Ascending aorta (tissue), 2 donors: ENCODE measurements at regions not wholly inside any gene's neighbourhood (a gene's known extent, or its start where the extent isn't known, plus 50 kb on each side); places are given as distances from the start of the nearest gene placed in this dataset.

Experiments
- DNase-seq, 2 donors: peaks; one replicate each; pipeline ENCODE4 v3.0.0-alpha.2; 2019; ENCODE audit warnings: low spot score in 2 of 2
- H3K27ac ChIP-seq, 2 donors: fragments of 200-600 bp; sonication (generic); one replicate each; pipeline ENCODE4 v1.5.1; 2016 to 2017; ENCODE audit warnings: mild to moderate bottlenecking in 1 of 2
- H3K27me3 ChIP-seq: fragments of 200-600 bp; sonication (generic); one replicate; pipeline ENCODE4 v1.5.1; 2017
- H3K36me3 ChIP-seq, 2 donors: fragments of 200-600 bp; sonication (generic); one replicate each; pipeline ENCODE4 v1.5.1; 2016
- H3K4me1 ChIP-seq, 2 donors: fragments of 200-600 bp; sonication (generic); one replicate each; pipeline ENCODE4 v1.5.1; 2016 to 2017; ENCODE audit warnings: mild to moderate bottlenecking in 1 of 2
- H3K4me3 ChIP-seq, 2 donors: fragments of 200-600 bp; sonication (generic); one replicate each; pipeline ENCODE4 v1.5.1; 2016 to 2017; ENCODE audit warnings: mild to moderate bottlenecking in 1 of 2
- H3K9me3 ChIP-seq, 2 donors: fragments of 200-600 bp; sonication (generic); one replicate each; pipeline ENCODE4 v1.5.1; 2016
- intact Hi-C: fragments of 100-400 bp; cut with DNase I; formaldehyde crosslinking; loops from one replicate; pipeline ENCODE4 v1.15.1; 2023
- TF ChIP-seq, protein P1 (sequence below), 3 experiments: fragments of 200-600 bp in 2 of 3; fragments of 450-650 bp in 1 of 3; sonication (generic) in 2 of 3; IDR thresholded peaks; one replicate each; pipeline ENCODE4 v1.5.1; 2016 to 2019; ENCODE audit warnings: antibody characterized with exemption in 3 of 3, mild to moderate bottlenecking in 1 of 3, moderate library complexity in 1 of 3

DNA sequence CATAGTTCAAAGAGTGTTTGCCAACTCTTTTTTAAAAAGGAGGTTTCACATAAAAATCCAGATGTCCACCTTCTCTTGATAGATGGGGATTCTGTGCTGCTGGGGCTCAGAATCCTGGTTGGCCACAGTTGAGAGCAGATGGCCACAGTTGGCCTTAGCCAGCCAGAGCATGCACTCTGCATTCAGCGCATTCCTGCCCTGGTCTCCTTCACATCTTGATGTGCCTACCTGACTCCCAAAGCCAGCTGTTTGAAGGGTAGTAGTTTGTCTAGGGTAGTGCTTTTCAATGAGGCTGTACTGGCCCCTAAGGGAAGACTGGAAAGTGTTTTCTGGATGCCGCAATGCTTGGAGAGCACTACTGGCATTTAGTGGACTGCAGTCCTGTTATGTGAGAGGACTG, 208.1 kb upstream of the HDAC9 start:
- Histone ChIP-seq H3K9me3 (no peaks in the 10 kb centered on the region), H3K4me3 (no peak overlapping the region), H3K4me1 (no peaks in the 10 kb centered on the region), H3K27me3 (no peaks in the 10 kb centered on the region), H3K36me3 (no peaks in the 10 kb centered on the region), H3K27ac (no peak overlapping the region)
- no peak for DNase-seq
- intact Hi-C loops: no loop called here
- TF ChIP-seq, protein P1, sequence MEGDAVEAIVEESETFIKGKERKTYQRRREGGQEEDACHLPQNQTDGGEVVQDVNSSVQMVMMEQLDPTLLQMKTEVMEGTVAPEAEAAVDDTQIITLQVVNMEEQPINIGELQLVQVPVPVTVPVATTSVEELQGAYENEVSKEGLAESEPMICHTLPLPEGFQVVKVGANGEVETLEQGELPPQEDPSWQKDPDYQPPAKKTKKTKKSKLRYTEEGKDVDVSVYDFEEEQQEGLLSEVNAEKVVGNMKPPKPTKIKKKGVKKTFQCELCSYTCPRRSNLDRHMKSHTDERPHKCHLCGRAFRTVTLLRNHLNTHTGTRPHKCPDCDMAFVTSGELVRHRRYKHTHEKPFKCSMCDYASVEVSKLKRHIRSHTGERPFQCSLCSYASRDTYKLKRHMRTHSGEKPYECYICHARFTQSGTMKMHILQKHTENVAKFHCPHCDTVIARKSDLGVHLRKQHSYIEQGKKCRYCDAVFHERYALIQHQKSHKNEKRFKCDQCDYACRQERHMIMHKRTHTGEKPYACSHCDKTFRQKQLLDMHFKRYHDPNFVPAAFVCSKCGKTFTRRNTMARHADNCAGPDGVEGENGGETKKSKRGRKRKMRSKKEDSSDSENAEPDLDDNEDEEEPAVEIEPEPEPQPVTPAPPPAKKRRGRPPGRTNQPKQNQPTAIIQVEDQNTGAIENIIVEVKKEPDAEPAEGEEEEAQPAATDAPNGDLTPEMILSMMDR (IDR thresholded peaks at IDR 0.05): no peak

DNA sequence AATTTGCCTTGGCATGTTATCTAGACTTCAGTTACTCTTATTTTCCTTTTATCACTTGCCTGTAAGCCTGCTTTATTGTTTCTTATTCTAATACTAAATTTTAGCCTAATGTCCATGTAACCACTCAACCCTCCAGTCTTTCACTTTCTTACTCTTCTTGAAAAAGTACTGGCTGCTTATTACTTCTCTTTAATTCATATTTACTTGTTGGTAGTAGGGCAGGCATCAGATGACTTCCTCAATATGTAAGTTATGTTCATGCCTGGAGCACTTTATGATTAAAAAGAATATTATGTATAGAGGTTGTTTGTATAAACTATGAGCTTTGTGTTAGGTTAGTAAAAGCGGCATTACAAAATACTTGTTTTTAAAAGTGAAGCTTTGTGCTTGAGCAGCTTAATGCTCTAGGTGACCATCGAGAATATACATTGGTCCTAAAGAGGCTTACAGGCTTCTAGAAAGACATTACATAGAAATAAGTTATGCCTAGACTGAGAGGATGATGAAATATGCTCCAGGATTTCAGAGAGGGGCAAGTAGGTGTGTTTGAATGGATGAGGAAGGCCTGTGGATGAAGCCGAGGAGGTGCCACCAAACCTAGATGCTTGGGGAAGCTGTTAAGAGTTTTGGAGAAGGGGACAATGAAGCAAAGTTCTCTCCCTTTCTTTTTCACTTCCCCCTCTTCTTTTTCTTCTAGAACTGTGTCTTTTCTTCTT, 207.1 kb upstream of the HDAC9 start:
- DNase-seq: no peak
- no peaks in the 10 kb centered on the region for H3K27me3 ChIP-seq
- TF ChIP-seq, protein P1 (IDR thresholded peaks at IDR 0.05): no peak
- intact Hi-C loops: no loop called here
- H3K27ac ChIP-seq: no peak overlapping the region
- no peak overlapping the region for H3K4me3 ChIP-seq
- no peaks in the 10 kb centered on the region for H3K9me3 ChIP-seq
- no peaks in the 10 kb centered on the region for H3K36me3 ChIP-seq
- no peaks in the 10 kb centered on the region for H3K4me1 ChIP-seq

GRCh38 chr7:18289788-18290187, 205.8 kb upstream of the HDAC9 start:
- no peak overlapping the region for H3K27ac ChIP-seq
- no peak overlapping the region for H3K4me3 ChIP-seq
- TF ChIP-seq, protein P1 (IDR thresholded peaks at IDR 0.05): no peak
- H3K4me1 ChIP-seq: no peaks in the 10 kb centered on the region
- no peaks in the 10 kb centered on the region for H3K36me3 ChIP-seq
- DNase-seq: no peak
- intact Hi-C loops: no loop called here
- H3K9me3 ChIP-seq: no peaks in the 10 kb centered on the region
- H3K27me3 ChIP-seq: no peaks in the 10 kb centered on the region

- Histone ChIP-seq H3K9me3 (no peaks in the 10 kb centered on the region), H3K36me3 (no peaks in the 10 kb centered on the region), H3K4me3 (peak overlapping the region in 1 of 2 donors; percentile 3), H3K27me3 (no peaks in the 10 kb centered on the region), H3K27ac (no peak overlapping the region), H3K4me1 (no peaks in the 10 kb centered on the region)
- DNase-seq: no peak
- TF ChIP-seq, protein P1 (IDR thresholded peaks at IDR 0.05): no peak
- intact Hi-C loops: no loop called here
Observed at GRCh38 chr7:18290223-18290622, 205.3 kb upstream of the HDAC9 start.

GRCh38 chr7:18290865-18291264, 204.7 kb upstream of the HDAC9 start:
- Histone ChIP-seq H3K27me3 (no peaks in the 10 kb centered on the region), H3K36me3 (no peaks in the 10 kb centered on the region), H3K4me1 (no peaks in the 10 kb centered on the region), H3K27ac (no peak overlapping the region), H3K9me3 (no peaks in the 10 kb centered on the region), H3K4me3 (no peak overlapping the region)
- DNase-seq: no peak
- intact Hi-C loops: no loop called here
- TF ChIP-seq, protein P1 (IDR thresholded peaks at IDR 0.05): no peak

- Histone ChIP-seq H3K4me1 (no peaks in the 10 kb centered on the region), H3K36me3 (no peaks in the 10 kb centered on the region), H3K27me3 (no peaks in the 10 kb centered on the region), H3K9me3 (no peaks in the 10 kb centered on the region), H3K4me3 (no peak overlapping the region), H3K27ac (no peak overlapping the region)
- intact Hi-C loops: no loop called here
- no peak for DNase-seq
- TF ChIP-seq, protein P1 (IDR thresholded peaks at IDR 0.05): no peak
Observed at GRCh38 chr7:18292584-18292983, 203.0 kb upstream of the HDAC9 start.
